PC-9 (cell line): ENCODE measurements at regions not wholly inside any gene's neighbourhood (a gene's known extent, or its start where the extent isn't known, plus 50 kb on each side); places are given as distances from the start of the nearest gene placed in this dataset.
"Not testable (repeated sequence)": the region's sequence is repeated elsewhere in the genome, so short reads cannot be mapped to it uniquely, and the experiment has no call there.

ENCODE experiments used
- BruUV-seq: library from RNA; stranded (reverse); fragments of 400-500 nt; replicated peaks from 2 replicates; lab custom pipeline; 2021; lab: Mats Ljungman, UMichigan
- CTCF ChIA-PET: fragments of 300-600 bp; sonication (Branson Sonifier 250); formaldehyde crosslinking; loops from one replicate; lab custom pipeline; 2022; ENCODE audit warnings: antibody characterized with exemption; lab: Charles Lee
- POLR2A ChIA-PET: fragments of 300-600 bp; sonication (Branson Sonifier 250); formaldehyde crosslinking; loops from one replicate; lab custom pipeline; 2022; ENCODE audit warnings: antibody characterized with exemption; ENCODE audit not compliant: unreplicated experiment; lab: Charles Lee
- DNase-seq, 2 experiments: peaks; one replicate each; pipeline versions ENCODE4 v3.0.0 to v3.0.0-alpha.2; 2015 to 2022; ENCODE audit warnings: mixed read lengths in 1 of 2
- H2AFZ ChIP-seq: fragments of 200-600 bp; sonication (generic); 2 replicates; pipeline ENCODE4 v1.8.1; 2017; ENCODE audit warnings: antibody characterized with exemption
- H3F3A ChIP-seq: fragments of 200-600 bp; sonication (generic); 2 replicates; pipeline ENCODE4 v1.8.1; 2017; ENCODE audit warnings: antibody characterized with exemption, mild to moderate bottlenecking, low read depth; ENCODE audit not compliant: insufficient read depth
- H3K27ac ChIP-seq: fragments of 200-600 bp; sonication (generic); 2 replicates; pipeline ENCODE4 v1.6.1; 2016; ENCODE audit warnings: mixed run types
- H3K27me3 ChIP-seq: fragments of 200-600 bp; sonication (generic); 2 replicates; pipeline ENCODE4 v1.6.1; 2016; ENCODE audit warnings: low read depth, mixed run types; ENCODE audit not compliant: insufficient read depth
- H3K36me3 ChIP-seq: fragments of 200-600 bp; sonication (generic); 2 replicates; pipeline ENCODE4 v1.6.1; 2016; ENCODE audit warnings: low read depth, mixed run types
- H3K4me1 ChIP-seq: fragments of 200-600 bp; sonication (generic); replicated peaks from 2 replicates; pipeline ENCODE4 v1.6.1; 2016; ENCODE audit warnings: mixed run types; ENCODE audit not compliant: insufficient read depth
- H3K4me2 ChIP-seq: fragments of 200-600 bp; sonication (generic); 2 replicates; pipeline ENCODE4 v1.6.1; 2017; ENCODE audit warnings: mixed run types
- H3K4me3 ChIP-seq: fragments of 200-600 bp; sonication (generic); 2 replicates; pipeline ENCODE4 v1.6.1; 2016; ENCODE audit warnings: mixed run types
- H3K79me2 ChIP-seq: fragments of 200-600 bp; sonication (generic); 2 replicates; pipeline ENCODE4 v1.6.1; 2017; ENCODE audit warnings: low read depth, mixed run types
- H3K9me2 ChIP-seq: fragments of 200-600 bp; sonication (generic); 2 replicates; pipeline ENCODE4 v1.8.1; 2017; ENCODE audit warnings: mild to moderate bottlenecking; ENCODE audit not compliant: insufficient read depth
- H3K9me3 ChIP-seq: fragments of 200-600 bp; sonication (generic); 2 replicates; pipeline ENCODE4 v1.8.1; 2016; ENCODE audit warnings: low read depth; ENCODE audit not compliant: insufficient read depth
- H4K20me1 ChIP-seq: fragments of 200-600 bp; sonication (generic); 2 replicates; pipeline ENCODE4 v1.8.1; 2017; ENCODE audit not compliant: insufficient read depth
- EZH2 ChIP-seq: fragments of 200-600 bp; sonication (generic); IDR thresholded peaks from 2 replicates; pipeline ENCODE4 v1.8.0; 2017; ENCODE audit warnings: antibody characterized with exemption, low read depth
- intact Hi-C: fragments of 100-400 bp; cut with micrococcal nuclease; formaldehyde crosslinking; loops from one replicate; pipeline ENCODE4 v1.10.0; 2022; ENCODE audit not compliant: unreplicated experiment
- TF ChIP-seq, protein P1 (sequence below): fragments of 200-600 bp; sonication (generic); conservative IDR thresholded peaks from 2 replicates; pipeline ENCODE4 v1.6.1; 2017; ENCODE audit warnings: mixed run types, antibody characterized with exemption, mild to moderate bottlenecking, moderate library complexity

DNA sequence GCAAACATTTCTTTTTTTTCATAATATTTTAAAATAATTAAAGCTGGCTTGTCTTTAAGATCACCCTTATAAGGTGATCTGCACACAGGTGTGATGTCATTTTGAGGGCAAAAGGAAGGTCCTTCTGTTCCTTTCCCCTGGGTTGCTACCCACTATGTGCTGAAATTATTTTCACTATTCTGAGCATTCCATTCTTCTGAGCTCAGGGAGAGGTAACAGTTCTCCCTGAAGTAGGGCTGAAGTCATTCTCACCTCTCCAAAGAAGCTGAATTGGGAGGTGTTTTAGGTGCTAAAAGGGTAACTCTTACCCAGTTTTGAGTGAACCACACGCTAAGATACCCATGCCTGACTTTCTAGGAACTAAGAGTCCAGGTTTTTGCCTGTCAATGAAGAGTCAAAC is 247.6 kb downstream of the SLC4A3 start:
- no TSS peak for BruUV-seq
- CTCF ChIA-PET, result no interaction called here
- POLR2A ChIA-PET, result no interaction called here

DNA sequence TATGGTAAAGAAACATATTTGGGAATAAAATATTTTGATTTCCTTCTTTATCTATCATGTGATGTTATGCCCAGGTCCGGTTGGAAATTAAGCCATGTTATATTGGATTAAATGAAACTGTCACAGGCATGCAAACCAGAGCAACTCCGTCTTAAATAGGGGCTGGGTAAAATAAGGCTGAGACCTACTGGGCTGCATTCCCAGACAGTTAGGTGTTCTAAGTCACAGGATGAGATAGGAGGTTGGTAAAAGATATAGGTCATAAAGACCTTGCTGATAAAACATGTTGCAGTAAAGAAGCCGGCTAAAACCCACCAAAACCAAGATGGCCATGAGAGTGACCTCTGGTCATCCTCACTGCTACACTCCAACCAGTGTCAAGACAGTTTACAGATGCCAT is 248.6 kb downstream of the SLC4A3 start:
- H3K4me1 ChIP-seq, H3K9me3 ChIP-seq, H3K4me2 ChIP-seq, H3F3A ChIP-seq, intact Hi-C loops, DNase-seq, CTCF ChIA-PET, H2AFZ ChIP-seq, H3K4me3 ChIP-seq, BruUV-seq, H3K27ac ChIP-seq, H3K79me2 ChIP-seq, POLR2A ChIA-PET, H3K27me3 ChIP-seq, H3K9me2 ChIP-seq, H3K36me3 ChIP-seq, H4K20me1 ChIP-seq: not testable (repeated sequence)

More for the DNA sequence above, 247.6 kb downstream of the SLC4A3 start:
- Histone ChIP-seq H3K4me3 (no peak overlapping the region), H3K4me2 (no peak overlapping the region), H3K9me3 (no peaks in the 10 kb centered on the region), H3K79me2 (no peaks in the 10 kb centered on the region), H3K27me3 (no peaks in the 10 kb centered on the region), H3K9me2 (no peaks in the 10 kb centered on the region), H3K27ac (no peak overlapping the region), H3K36me3 (no peaks in the 10 kb centered on the region), H3F3A (no peaks in the 10 kb centered on the region), H2AFZ (no peak overlapping the region), H4K20me1 (no peaks in the 10 kb centered on the region), H3K4me1 (no peaks in the 10 kb centered on the region)
- DNase-seq, result no peak
- no peak for TF ChIP-seq EZH2
- TF ChIP-seq, protein P1, sequence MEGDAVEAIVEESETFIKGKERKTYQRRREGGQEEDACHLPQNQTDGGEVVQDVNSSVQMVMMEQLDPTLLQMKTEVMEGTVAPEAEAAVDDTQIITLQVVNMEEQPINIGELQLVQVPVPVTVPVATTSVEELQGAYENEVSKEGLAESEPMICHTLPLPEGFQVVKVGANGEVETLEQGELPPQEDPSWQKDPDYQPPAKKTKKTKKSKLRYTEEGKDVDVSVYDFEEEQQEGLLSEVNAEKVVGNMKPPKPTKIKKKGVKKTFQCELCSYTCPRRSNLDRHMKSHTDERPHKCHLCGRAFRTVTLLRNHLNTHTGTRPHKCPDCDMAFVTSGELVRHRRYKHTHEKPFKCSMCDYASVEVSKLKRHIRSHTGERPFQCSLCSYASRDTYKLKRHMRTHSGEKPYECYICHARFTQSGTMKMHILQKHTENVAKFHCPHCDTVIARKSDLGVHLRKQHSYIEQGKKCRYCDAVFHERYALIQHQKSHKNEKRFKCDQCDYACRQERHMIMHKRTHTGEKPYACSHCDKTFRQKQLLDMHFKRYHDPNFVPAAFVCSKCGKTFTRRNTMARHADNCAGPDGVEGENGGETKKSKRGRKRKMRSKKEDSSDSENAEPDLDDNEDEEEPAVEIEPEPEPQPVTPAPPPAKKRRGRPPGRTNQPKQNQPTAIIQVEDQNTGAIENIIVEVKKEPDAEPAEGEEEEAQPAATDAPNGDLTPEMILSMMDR, result no peak
- intact Hi-C loops, result no loop called here

DNA sequence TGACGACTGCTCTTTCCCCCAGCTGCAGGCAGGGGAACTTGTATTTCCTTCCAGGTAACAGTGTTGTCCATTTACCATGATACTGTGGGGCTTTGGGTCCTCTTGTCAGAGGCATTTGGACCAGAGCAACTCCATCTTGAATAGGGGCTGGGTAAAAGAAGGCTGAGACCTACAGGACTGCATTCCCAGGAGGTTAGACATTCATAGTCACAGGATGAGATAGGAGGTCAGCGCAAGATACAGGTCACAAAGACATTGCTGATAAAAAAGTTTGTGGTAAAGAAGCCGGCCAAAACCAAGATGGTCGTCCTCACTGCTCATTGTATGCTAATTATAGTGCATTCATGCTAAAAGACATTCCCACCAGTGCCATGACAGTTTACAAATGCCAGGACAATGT is 249.5 kb downstream of the SLC4A3 start:
- no peak overlapping the region for H3K4me2 ChIP-seq
- H4K20me1 ChIP-seq, result no peaks in the 10 kb centered on the region
- ChIA-PET POLR2A (no interaction called here), CTCF (no interaction called here)
- H3K36me3 ChIP-seq, result no peaks in the 10 kb centered on the region
- no peaks in the 10 kb centered on the region for H3K9me2 ChIP-seq
- H3K4me3 ChIP-seq, result no peak overlapping the region
- no peak for TF ChIP-seq EZH2
- TF ChIP-seq, protein P1, result no peak
- no TSS peak for BruUV-seq
- H2AFZ ChIP-seq, result no peak overlapping the region
- no peaks in the 10 kb centered on the region for H3K79me2 ChIP-seq
- intact Hi-C loops, result no loop called here
- H3K9me3 ChIP-seq, result no peaks in the 10 kb centered on the region
- no peaks in the 10 kb centered on the region for H3K27me3 ChIP-seq
- H3K4me1 ChIP-seq, result no peaks in the 10 kb centered on the region
- no peak for DNase-seq
- no peak overlapping the region for H3K27ac ChIP-seq
- H3F3A ChIP-seq, result no peaks in the 10 kb centered on the region

DNA sequence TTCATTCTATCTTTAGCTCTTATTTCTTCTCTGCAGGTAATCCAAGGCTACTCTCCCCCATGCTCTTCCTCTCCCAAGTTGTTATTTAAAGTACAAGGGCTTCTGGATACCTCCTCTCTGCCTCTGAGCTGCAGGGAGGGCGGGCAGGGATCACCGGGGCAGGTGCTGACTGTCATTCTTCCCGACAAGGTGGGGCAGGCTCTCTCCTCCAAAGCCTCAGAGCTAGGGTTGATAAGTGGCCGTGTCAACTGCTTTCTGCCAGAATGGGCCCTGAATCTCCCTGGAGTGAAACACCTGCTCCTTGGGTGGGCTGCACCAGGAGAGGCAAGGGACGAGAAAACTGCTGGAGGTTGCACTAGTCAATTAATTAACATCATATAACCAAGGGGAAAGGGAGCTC is 250.3 kb downstream of the SLC4A3 start:
- intact Hi-C loops, result no loop called here
- BruUV-seq, result no TSS peak
- no peak overlapping the region for H3K4me2 ChIP-seq
- no peak overlapping the region for H2AFZ ChIP-seq
- H3F3A ChIP-seq, result no peaks in the 10 kb centered on the region
- H3K9me3 ChIP-seq, result no peaks in the 10 kb centered on the region
- H3K4me3 ChIP-seq, result no peak overlapping the region
- CTCF ChIA-PET, result no interaction called here
- no peaks in the 10 kb centered on the region for H3K36me3 ChIP-seq
- H3K27me3 ChIP-seq, result no peaks in the 10 kb centered on the region
- POLR2A ChIA-PET, result no interaction called here
- no peaks in the 10 kb centered on the region for H3K9me2 ChIP-seq
- no peaks in the 10 kb centered on the region for H3K79me2 ChIP-seq
- no peaks in the 10 kb centered on the region for H4K20me1 ChIP-seq
- H3K27ac ChIP-seq, result no peak overlapping the region
- no peaks in the 10 kb centered on the region for H3K4me1 ChIP-seq
- no peak for TF ChIP-seq EZH2
- TF ChIP-seq, protein P1, result no peak
- no peak for DNase-seq
